CD4-positive, alpha-beta T cell (primary cell): ENCODE measurements at regions not wholly inside any gene's neighbourhood (a gene's known extent, or its start where the extent isn't known, plus 50 kb on each side); places are given as distances from the start of the nearest gene placed in this dataset.

Experiments
- ATAC-seq: fragments of 200-7000 bp; cut with Tn5 transposase; one replicate; pipeline ENCODE4 v1.10.0; 2022; ENCODE audit warnings: mild to moderate bottlenecking; ENCODE audit not compliant: poor library complexity
- CTCF ChIA-PET: fragments of 350-600 bp; sonication (Branson Sonifier 250); formaldehyde crosslinking; loops from one replicate; lab custom pipeline; 2021; ENCODE audit warnings: antibody characterized with exemption, inconsistent platforms; lab: Charles Lee
- POLR2A ChIA-PET: fragments of 350-600 bp; sonication (Branson Sonifier 250); formaldehyde crosslinking; loops from one replicate; lab custom pipeline; 2021; ENCODE audit warnings: antibody characterized with exemption, inconsistent platforms; lab: Charles Lee
- DNase-seq, 14 experiments: peaks; one replicate each; pipeline ENCODE4 v3.0.0-alpha.2; 2013 to 2020; ENCODE audit warnings: mixed read lengths in 2 of 14
- H3K27ac ChIP-seq, 2 donors: one replicate each; pipeline versions ENCODE4 v1.5.1 to v1.7.0; 2013; ENCODE audit warnings: low read length in 2 of 2, low read depth in 1 of 2, mild to moderate bottlenecking in 1 of 2
- H3K27me3 ChIP-seq, 2 experiments: 1 replicate in 1 of 2; 2 replicates in 1 of 2; pipeline versions ENCODE4 v1.6.1 to v1.7.0; 2013; ENCODE audit warnings: low read length in 2 of 2, control low read depth in 1 of 2, mild to moderate bottlenecking in 1 of 2, moderate library complexity in 1 of 2; ENCODE audit not compliant: insufficient read depth in 2 of 2, control insufficient read depth in 1 of 2
- H3K36me3 ChIP-seq: one replicate; pipeline ENCODE4 v1.6.1; 2013; ENCODE audit warnings: low read length, control low read depth; ENCODE audit not compliant: insufficient read depth
- H3K4me1 ChIP-seq: one replicate; pipeline ENCODE4 v1.6.1; 2013; ENCODE audit warnings: low read length, control low read depth; ENCODE audit not compliant: insufficient read depth
- H3K4me3 ChIP-seq: one replicate; pipeline ENCODE4 v1.5.1; 2013; ENCODE audit warnings: mild to moderate bottlenecking, low read length, moderate library complexity
- H3K9me3 ChIP-seq, 2 experiments: 1 replicate in 1 of 2; 2 replicates in 1 of 2; pipeline versions ENCODE4 v1.6.1 to v1.7.0; 2013; ENCODE audit warnings: low read length in 2 of 2, mild to moderate bottlenecking in 2 of 2, control low read depth in 1 of 2, moderate library complexity in 1 of 2; ENCODE audit not compliant: control insufficient read depth in 1 of 2, insufficient read depth in 1 of 2
- H3K27ac Mint-ChIP-seq: one replicate; pipeline ENCODE4 v1.8.0; 2020; ENCODE audit warnings: mixed read lengths
- H3K27me3 Mint-ChIP-seq: one replicate; pipeline ENCODE4 v1.8.0; 2021; ENCODE audit warnings: mixed read lengths
- H3K36me3 Mint-ChIP-seq: one replicate; pipeline ENCODE4 v1.8.0; 2021; ENCODE audit warnings: low read depth, mixed read lengths
- H3K4me1 Mint-ChIP-seq: one replicate; pipeline ENCODE4 v1.8.0; 2021; ENCODE audit warnings: low read depth, mixed read lengths
- H3K4me3 Mint-ChIP-seq: one replicate; pipeline ENCODE4 v1.8.0; 2020; ENCODE audit warnings: mild to moderate bottlenecking, mixed read lengths
- H3K9me3 Mint-ChIP-seq: one replicate; pipeline ENCODE4 v1.8.0; 2020; ENCODE audit warnings: mixed read lengths
- intact Hi-C, 2 experiments: fragments of 100-400 bp; cut with DNase I in 1 of 2; cut with micrococcal nuclease in 1 of 2; formaldehyde crosslinking; loops; one replicate each; pipeline versions ENCODE4 v1.15.1 to v1.9.0; 2023 to 2025; cut with DNase I, micrococcal nuclease
- TF ChIP-seq, protein P1 (sequence below): fragments of 200-600 bp; IDR thresholded peaks from one replicate; pipeline ENCODE4 v1.8.0; 2022; ENCODE audit warnings: antibody characterized with exemption, mild to moderate bottlenecking

- Histone ChIP-seq H3K4me1 (no peaks in the 10 kb centered on the region), H3K27ac (no peak overlapping the region), H3K9me3 (peaks cover 7 to 9% of the 10 kb centered on the region in 2 experiments), H3K4me3 (no peak overlapping the region), H3K27me3 (no peaks in the 10 kb centered on the region), H3K36me3 (no peaks in the 10 kb centered on the region)
- Mint-ChIP-seq H3K9me3 (peaks cover 9% of the 10 kb centered on the region), H3K27me3 (no peaks in the 10 kb centered on the region), H3K4me3 (no peak overlapping the region), H3K27ac (no peak overlapping the region), H3K4me1 (no peaks in the 10 kb centered on the region), H3K36me3 (no peaks in the 10 kb centered on the region)
- ChIA-PET CTCF (no interaction called here), POLR2A (no interaction called here)
- DNase-seq (no peak), ATAC-seq (no peak)
- intact Hi-C loops: no loop called here
- TF ChIP-seq, protein P1, sequence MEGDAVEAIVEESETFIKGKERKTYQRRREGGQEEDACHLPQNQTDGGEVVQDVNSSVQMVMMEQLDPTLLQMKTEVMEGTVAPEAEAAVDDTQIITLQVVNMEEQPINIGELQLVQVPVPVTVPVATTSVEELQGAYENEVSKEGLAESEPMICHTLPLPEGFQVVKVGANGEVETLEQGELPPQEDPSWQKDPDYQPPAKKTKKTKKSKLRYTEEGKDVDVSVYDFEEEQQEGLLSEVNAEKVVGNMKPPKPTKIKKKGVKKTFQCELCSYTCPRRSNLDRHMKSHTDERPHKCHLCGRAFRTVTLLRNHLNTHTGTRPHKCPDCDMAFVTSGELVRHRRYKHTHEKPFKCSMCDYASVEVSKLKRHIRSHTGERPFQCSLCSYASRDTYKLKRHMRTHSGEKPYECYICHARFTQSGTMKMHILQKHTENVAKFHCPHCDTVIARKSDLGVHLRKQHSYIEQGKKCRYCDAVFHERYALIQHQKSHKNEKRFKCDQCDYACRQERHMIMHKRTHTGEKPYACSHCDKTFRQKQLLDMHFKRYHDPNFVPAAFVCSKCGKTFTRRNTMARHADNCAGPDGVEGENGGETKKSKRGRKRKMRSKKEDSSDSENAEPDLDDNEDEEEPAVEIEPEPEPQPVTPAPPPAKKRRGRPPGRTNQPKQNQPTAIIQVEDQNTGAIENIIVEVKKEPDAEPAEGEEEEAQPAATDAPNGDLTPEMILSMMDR: no peak
Observed at GRCh38 chr16:76835339-76835738, 355.7 kb upstream of the MON1B start.

DNA sequence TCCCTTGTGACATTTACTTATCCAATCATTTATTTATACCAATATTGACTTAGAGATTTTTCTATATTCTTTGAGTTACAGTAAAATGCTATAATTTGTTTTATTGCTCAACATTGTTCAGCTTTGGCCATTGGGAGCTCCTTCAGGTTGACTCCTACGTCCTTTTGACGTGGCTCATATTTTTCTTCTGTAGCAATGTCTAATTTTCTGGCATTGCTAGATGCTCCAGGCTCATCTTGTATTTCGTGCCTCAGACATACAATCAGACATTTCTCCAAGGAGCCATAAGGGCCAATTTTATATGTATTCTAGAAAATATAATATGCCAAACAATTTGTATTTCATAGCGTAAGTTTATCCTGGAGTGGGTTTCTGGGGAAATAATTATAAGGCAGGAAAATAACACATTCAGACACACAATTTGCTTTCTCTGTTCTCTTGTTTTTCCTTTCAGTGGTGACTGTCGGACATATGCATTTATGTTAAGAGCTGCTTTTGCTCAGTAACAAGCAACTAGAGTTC lies 355.1 kb upstream of the MON1B start:
- ChIA-PET CTCF (no interaction called here), POLR2A (no interaction called here)
- no peak overlapping the region for H3K27ac Mint-ChIP-seq
- no peak for DNase-seq
- H3K36me3 Mint-ChIP-seq: no peaks in the 10 kb centered on the region
- Histone ChIP-seq H3K36me3 (no peaks in the 10 kb centered on the region), H3K4me3 (no peak overlapping the region), H3K27ac (no peak overlapping the region), H3K9me3 (peaks cover 7 to 9% of the 10 kb centered on the region in 2 experiments), H3K27me3 (no peaks in the 10 kb centered on the region), H3K4me1 (no peaks in the 10 kb centered on the region)
- no peak for ATAC-seq
- H3K4me1 Mint-ChIP-seq: no peaks in the 10 kb centered on the region
- TF ChIP-seq, protein P1: no peak
- no peak overlapping the region for H3K4me3 Mint-ChIP-seq
- H3K9me3 Mint-ChIP-seq: peaks cover 9% of the 10 kb centered on the region
- intact Hi-C loops: no loop called here
- H3K27me3 Mint-ChIP-seq: no peaks in the 10 kb centered on the region

DNA sequence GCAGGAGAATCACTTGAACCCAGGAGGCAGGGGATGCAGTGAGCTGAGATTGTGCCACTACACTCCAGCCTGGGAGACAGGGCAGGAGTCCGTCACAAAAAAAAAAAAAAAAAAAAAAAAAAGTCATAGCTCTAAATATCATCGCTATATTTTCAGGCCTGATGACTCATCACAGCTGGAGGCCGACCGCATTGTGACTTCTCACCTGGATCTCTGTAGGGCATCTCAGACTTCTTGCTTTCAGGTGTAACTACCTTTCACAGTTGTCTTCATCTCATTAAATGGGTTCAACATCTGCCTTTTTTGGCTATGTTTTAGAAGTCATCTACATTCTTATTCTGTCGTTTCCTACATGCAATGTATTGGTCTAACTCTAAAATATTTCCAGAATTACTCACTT lies 353.1 kb upstream of the MON1B start:
- Mint-ChIP-seq H3K27me3 (no peaks in the 10 kb centered on the region), H3K4me3 (no peak overlapping the region), H3K36me3 (no peaks in the 10 kb centered on the region), H3K9me3 (peaks cover 9% of the 10 kb centered on the region), H3K4me1 (no peaks in the 10 kb centered on the region), H3K27ac (no peak overlapping the region)
- CTCF ChIA-PET: no interaction called here
- TF ChIP-seq, protein P1: no peak
- ATAC-seq: no peak
- DNase-seq: no peak
- H3K9me3 ChIP-seq: peaks cover 4 to 7% of the 10 kb centered on the region in 2 experiments
- no peak overlapping the region for H3K27ac ChIP-seq
- no peak overlapping the region for H3K4me3 ChIP-seq
- H3K27me3 ChIP-seq: no peaks in the 10 kb centered on the region
- intact Hi-C loops: no loop called here
- H3K36me3 ChIP-seq: no peaks in the 10 kb centered on the region
- no peaks in the 10 kb centered on the region for H3K4me1 ChIP-seq
- POLR2A ChIA-PET: no interaction called here
